ENCODE measurements at regions not wholly inside any gene's neighbourhood (a gene's known extent, or its start where the extent isn't known, plus 50 kb on each side); places are given as distances from the start of the nearest gene placed in this dataset.

- TF ChIP-seq CTCF (IDR thresholded peaks at IDR 0.05 in 4 of 5, conservative IDR thresholded peaks at IDR 0.05 in 1 of 5) (no peak), POLR2A (IDR thresholded peaks at IDR 0.05) (no peak)
These were observed 524.1 kb downstream of the METTL15 start for GRCh38 chr11:28632338-28632737.
